ENCODE measurements at regions not wholly inside any gene's neighbourhood (a gene's known extent, or its start where the extent isn't known, plus 50 kb on each side); places are given as distances from the start of the nearest gene placed in this dataset.

DNA sequence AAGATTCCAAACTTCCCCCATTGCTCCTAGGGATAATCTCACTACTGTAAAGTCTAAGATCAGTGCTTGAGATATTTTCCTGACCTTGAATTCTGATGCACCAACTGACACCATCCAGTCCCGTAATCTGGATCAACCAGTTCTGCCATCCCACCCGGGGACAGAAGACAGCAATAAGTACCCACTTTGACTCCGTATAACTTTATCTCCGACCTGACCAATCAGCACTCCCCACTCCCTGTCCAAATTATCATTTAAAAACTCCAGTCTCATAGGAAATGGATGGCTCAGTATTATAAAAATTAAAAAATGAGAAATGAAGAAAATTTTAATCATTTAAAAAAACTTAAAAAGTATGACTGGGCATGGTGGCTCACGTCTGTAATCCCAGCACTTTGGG lies 61.4 kb upstream of the ABCC4 start:
- CTCF ChIA-PET: no interaction called here
- POLR2A ChIA-PET: no interaction called here
- peaks cover 6% of the 10 kb centered on the region for H3K9me3 Mint-ChIP-seq
- TF ChIP-seq, protein P1, sequence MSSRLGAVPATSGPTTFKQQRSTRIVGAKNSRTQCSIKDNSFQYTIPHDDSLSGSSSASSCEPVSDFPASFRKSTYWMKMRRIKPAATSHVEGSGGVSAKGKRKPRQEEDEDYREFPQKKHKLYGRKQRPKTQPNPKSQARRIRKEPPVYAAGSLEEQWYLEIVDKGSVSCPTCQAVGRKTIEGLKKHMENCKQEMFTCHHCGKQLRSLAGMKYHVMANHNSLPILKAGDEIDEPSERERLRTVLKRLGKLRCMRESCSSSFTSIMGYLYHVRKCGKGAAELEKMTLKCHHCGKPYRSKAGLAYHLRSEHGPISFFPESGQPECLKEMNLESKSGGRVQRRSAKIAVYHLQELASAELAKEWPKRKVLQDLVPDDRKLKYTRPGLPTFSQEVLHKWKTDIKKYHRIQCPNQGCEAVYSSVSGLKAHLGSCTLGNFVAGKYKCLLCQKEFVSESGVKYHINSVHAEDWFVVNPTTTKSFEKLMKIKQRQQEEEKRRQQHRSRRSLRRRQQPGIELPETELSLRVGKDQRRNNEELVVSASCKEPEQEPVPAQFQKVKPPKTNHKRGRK (CRISPR knock-in tag; IDR thresholded peaks at IDR 0.05; ENCODE audit: borderline replicate concordance): no peak
- no peak for TF ChIP-seq NFATC4 (CRISPR knock-in tag; IDR thresholded peaks at IDR 0.05)
- H3K36me3 Mint-ChIP-seq: peaks cover 6% of the 10 kb centered on the region; the same call in 1 of the 2 replicates
- ATAC-seq (no peak), DNase-seq (ENCODE audit: low spot score) (no peak)
- no peak overlapping the region for H3K27ac Mint-ChIP-seq
- H3K4me1 Mint-ChIP-seq: no peaks in the 10 kb centered on the region
- H3K27me3 Mint-ChIP-seq (ENCODE audit: low read depth): no peaks in the 10 kb centered on the region
- H3K4me3 Mint-ChIP-seq: no peak overlapping the region

DNA sequence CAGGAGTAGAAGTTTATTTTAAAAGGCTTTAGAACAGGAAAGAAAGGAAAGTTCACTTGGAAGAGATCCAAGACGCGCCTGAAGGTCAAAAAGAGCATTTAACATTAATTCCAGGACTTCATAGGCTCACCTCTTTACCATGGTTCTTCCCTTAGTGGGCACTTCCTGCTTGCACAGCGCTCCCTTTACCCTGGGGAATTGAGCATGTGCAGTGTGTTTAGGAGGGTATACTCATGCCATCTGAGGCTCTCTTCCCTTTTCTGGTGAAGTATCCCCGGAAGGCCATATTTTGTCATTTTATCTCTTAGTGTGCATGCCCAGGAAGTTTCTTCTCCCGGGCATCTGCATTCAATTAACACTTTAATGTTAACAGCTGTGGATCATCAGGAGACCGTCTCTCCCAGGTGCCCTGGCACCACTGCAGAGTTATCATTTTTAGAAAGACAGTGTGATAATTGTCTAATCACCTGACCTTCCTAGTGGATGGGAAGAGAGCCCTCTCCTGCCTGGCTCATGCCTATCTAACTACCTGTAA lies 66.1 kb upstream of the ABCC4 start:
- ATAC-seq (no peak), DNase-seq (ENCODE audit: low spot score) (no peak)
- Mint-ChIP-seq H3K4me1 (no peaks in the 10 kb centered on the region), H3K27me3 (ENCODE audit: low read depth) (no peaks in the 10 kb centered on the region), H3K36me3 (peaks cover 6% of the 10 kb centered on the region; the same call in 1 of the 2 replicates), H3K4me3 (no peak overlapping the region), H3K27ac (no peak overlapping the region), H3K9me3 (peaks cover 14% of the 10 kb centered on the region)
- TF ChIP-seq ZNF416 (CRISPR knock-in tag; IDR thresholded peaks at IDR 0.05) (no peak), NR3C1 (CRISPR knock-in tag; conservative IDR thresholded peaks at IDR 0.05; ENCODE audit: low read depth) (no peak), NFYB (CRISPR knock-in tag; conservative IDR thresholded peaks at IDR 0.05; ENCODE audit: low read depth) (no peak), CBFB (CRISPR knock-in tag; IDR thresholded peaks at IDR 0.05; ENCODE audit: low read depth) (no peak), KAT7 (CRISPR knock-in tag; IDR thresholded peaks at IDR 0.05; ENCODE audit: borderline replicate concordance) (no peak), TCF7 (CRISPR knock-in tag; IDR thresholded peaks at IDR 0.05; ENCODE audit: low read depth) (no peak)
- TF ChIP-seq, protein P2, sequence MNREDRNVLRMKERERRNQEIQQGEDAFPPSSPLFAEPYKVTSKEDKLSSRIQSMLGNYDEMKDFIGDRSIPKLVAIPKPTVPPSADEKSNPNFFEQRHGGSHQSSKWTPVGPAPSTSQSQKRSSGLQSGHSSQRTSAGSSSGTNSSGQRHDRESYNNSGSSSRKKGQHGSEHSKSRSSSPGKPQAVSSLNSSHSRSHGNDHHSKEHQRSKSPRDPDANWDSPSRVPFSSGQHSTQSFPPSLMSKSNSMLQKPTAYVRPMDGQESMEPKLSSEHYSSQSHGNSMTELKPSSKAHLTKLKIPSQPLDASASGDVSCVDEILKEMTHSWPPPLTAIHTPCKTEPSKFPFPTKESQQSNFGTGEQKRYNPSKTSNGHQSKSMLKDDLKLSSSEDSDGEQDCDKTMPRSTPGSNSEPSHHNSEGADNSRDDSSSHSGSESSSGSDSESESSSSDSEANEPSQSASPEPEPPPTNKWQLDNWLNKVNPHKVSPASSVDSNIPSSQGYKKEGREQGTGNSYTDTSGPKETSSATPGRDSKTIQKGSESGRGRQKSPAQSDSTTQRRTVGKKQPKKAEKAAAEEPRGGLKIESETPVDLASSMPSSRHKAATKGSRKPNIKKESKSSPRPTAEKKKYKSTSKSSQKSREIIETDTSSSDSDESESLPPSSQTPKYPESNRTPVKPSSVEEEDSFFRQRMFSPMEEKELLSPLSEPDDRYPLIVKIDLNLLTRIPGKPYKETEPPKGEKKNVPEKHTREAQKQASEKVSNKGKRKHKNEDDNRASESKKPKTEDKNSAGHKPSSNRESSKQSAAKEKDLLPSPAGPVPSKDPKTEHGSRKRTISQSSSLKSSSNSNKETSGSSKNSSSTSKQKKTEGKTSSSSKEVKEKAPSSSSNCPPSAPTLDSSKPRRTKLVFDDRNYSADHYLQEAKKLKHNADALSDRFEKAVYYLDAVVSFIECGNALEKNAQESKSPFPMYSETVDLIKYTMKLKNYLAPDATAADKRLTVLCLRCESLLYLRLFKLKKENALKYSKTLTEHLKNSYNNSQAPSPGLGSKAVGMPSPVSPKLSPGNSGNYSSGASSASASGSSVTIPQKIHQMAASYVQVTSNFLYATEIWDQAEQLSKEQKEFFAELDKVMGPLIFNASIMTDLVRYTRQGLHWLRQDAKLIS (CRISPR knock-in tag; IDR thresholded peaks at IDR 0.05; ENCODE audit: borderline replicate concordance): no peak
- TF ChIP-seq, protein P3, sequence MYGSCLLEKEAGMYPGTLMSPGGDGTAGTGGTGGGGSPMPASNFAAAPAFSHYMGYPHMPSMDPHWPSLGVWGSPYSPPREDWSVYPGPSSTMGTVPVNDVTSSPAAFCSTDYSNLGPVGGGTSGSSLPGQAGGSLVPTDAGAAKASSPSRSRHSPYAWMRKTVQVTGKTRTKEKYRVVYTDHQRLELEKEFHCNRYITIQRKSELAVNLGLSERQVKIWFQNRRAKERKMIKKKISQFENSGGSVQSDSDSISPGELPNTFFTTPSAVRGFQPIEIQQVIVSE (CRISPR knock-in tag; IDR thresholded peaks at IDR 0.05; ENCODE audit: borderline replicate concordance): no peak
- TF ChIP-seq, protein P4, sequence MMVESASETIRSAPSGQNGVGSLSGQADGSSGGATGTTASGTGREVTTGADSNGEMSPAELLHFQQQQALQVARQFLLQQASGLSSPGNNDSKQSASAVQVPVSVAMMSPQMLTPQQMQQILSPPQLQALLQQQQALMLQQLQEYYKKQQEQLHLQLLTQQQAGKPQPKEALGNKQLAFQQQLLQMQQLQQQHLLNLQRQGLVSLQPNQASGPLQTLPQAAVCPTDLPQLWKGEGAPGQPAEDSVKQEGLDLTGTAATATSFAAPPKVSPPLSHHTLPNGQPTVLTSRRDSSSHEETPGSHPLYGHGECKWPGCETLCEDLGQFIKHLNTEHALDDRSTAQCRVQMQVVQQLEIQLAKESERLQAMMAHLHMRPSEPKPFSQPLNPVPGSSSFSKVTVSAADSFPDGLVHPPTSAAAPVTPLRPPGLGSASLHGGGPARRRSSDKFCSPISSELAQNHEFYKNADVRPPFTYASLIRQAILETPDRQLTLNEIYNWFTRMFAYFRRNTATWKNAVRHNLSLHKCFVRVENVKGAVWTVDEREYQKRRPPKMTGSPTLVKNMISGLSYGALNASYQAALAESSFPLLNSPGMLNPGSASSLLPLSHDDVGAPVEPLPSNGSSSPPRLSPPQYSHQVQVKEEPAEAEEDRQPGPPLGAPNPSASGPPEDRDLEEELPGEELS (CRISPR knock-in tag; IDR thresholded peaks at IDR 0.05): no peak
- ChIA-PET POLR2A (no interaction called here), CTCF (no interaction called here)

DNA sequence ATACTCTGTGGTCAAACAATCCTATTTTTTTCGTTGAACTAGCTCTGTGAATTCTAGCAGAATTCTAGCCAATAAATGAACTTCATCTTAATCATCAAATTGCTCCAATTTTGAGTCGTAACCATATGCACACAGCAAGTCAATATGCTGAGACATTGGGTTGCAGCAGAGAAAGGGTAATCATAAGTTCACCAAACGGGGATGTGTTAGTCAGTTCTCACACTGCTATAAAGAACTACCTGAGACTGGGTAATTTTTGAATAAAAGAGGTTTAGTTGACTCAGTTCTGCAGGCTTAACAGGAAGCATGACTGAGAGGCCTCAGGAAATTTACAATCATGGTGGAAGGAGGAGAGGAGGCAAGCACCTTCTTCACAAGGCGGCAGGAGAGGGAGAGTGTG lies 67.7 kb upstream of the ABCC4 start:
- Mint-ChIP-seq H3K4me3 (no peak overlapping the region), H3K4me1 (no peaks in the 10 kb centered on the region), H3K27ac (no peak overlapping the region), H3K36me3 (no peaks in the 10 kb centered on the region), H3K27me3 (ENCODE audit: low read depth) (no peaks in the 10 kb centered on the region), H3K9me3 (peaks cover 8% of the 10 kb centered on the region; the same call in 1 of the 2 replicates)
- ATAC-seq (no peak), DNase-seq (ENCODE audit: low spot score) (no peak)
- ChIA-PET CTCF (interaction anchor here (1.2 kb wide), 1 partner anchor 180 kb away, joined by 3 read pairs; no protein-coding TSS in a partner anchor), POLR2A (no interaction called here)
- no peak for TF ChIP-seq MYBL2 (CRISPR knock-in tag; IDR thresholded peaks at IDR 0.05)
- TF ChIP-seq ELF4 (CRISPR knock-in tag; IDR thresholded peaks at IDR 0.05; ENCODE audit: low read depth): no peak
- TF ChIP-seq ZNF317 (CRISPR knock-in tag; IDR thresholded peaks at IDR 0.05; ENCODE audit: borderline replicate concordance, low read depth): no peak
- TF ChIP-seq CBFB (CRISPR knock-in tag; IDR thresholded peaks at IDR 0.05; ENCODE audit: low read depth): no peak
- TF ChIP-seq, protein P5, sequence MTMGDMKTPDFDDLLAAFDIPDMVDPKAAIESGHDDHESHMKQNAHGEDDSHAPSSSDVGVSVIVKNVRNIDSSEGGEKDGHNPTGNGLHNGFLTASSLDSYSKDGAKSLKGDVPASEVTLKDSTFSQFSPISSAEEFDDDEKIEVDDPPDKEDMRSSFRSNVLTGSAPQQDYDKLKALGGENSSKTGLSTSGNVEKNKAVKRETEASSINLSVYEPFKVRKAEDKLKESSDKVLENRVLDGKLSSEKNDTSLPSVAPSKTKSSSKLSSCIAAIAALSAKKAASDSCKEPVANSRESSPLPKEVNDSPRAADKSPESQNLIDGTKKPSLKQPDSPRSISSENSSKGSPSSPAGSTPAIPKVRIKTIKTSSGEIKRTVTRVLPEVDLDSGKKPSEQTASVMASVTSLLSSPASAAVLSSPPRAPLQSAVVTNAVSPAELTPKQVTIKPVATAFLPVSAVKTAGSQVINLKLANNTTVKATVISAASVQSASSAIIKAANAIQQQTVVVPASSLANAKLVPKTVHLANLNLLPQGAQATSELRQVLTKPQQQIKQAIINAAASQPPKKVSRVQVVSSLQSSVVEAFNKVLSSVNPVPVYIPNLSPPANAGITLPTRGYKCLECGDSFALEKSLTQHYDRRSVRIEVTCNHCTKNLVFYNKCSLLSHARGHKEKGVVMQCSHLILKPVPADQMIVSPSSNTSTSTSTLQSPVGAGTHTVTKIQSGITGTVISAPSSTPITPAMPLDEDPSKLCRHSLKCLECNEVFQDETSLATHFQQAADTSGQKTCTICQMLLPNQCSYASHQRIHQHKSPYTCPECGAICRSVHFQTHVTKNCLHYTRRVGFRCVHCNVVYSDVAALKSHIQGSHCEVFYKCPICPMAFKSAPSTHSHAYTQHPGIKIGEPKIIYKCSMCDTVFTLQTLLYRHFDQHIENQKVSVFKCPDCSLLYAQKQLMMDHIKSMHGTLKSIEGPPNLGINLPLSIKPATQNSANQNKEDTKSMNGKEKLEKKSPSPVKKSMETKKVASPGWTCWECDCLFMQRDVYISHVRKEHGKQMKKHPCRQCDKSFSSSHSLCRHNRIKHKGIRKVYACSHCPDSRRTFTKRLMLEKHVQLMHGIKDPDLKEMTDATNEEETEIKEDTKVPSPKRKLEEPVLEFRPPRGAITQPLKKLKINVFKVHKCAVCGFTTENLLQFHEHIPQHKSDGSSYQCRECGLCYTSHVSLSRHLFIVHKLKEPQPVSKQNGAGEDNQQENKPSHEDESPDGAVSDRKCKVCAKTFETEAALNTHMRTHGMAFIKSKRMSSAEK (CRISPR knock-in tag; IDR thresholded peaks at IDR 0.05; ENCODE audit: borderline replicate concordance): no peak
- TF ChIP-seq ZNF138 (CRISPR knock-in tag; conservative IDR thresholded peaks at IDR 0.05): no peak
- no peak for TF ChIP-seq HMGA2 (CRISPR knock-in tag; IDR thresholded peaks at IDR 0.05)
- TF ChIP-seq TEAD1 (CRISPR knock-in tag; IDR thresholded peaks at IDR 0.05): no peak
- TF ChIP-seq OVOL2 (CRISPR knock-in tag; IDR thresholded peaks at IDR 0.05; ENCODE audit: borderline replicate concordance): no peak
- TF ChIP-seq IRF2 (CRISPR knock-in tag; IDR thresholded peaks at IDR 0.05; ENCODE audit: borderline replicate concordance, low read depth): no peak
